Thoracic aorta (tissue), 2 donors: ENCODE measurements at regions not wholly inside any gene's neighbourhood (a gene's known extent, or its start where the extent isn't known, plus 50 kb on each side); places are given as distances from the start of the nearest gene placed in this dataset.

Experiments used
- ATAC-seq: fragments of 150-250 bp; one replicate; pipeline ENCODE4 v1.8.0; 2017; ENCODE audit warnings: low read depth; ENCODE audit not compliant: insufficient number of reproducible peaks, low FRiP score
- DNase-seq: peaks from one replicate; pipeline ENCODE4 v3.0.0-alpha.2; 2020; ENCODE audit warnings: low spot score
- H3K27ac ChIP-seq, 2 donors: fragments of 200-600 bp; sonication (generic); 1 replicate in 1 of 2; 2 replicates in 1 of 2; pipeline ENCODE4 v1.5.1; 2016; ENCODE audit warnings: mild to moderate bottlenecking in 2 of 2, moderate library complexity in 2 of 2
- H3K27me3 ChIP-seq: fragments of 200-600 bp; sonication (generic); replicated peaks from 2 replicates; pipeline ENCODE4 v1.6.0; 2016; ENCODE audit warnings: mild to moderate bottlenecking; ENCODE audit not compliant: insufficient read depth
- H3K36me3 ChIP-seq: fragments of 200-600 bp; sonication (generic); one replicate; pipeline ENCODE4 v1.5.1; 2016
- H3K4me1 ChIP-seq, 2 donors: fragments of 200-600 bp; sonication (generic); 1 replicate in 1 of 2; 2 replicates in 1 of 2; pipeline versions ENCODE4 v1.5.1 to v1.6.0; 2016; ENCODE audit warnings: low read depth in 2 of 2, mild to moderate bottlenecking in 1 of 2; ENCODE audit not compliant: control insufficient read depth in 1 of 2
- H3K4me3 ChIP-seq: fragments of 200-600 bp; sonication (generic); 2 replicates; pipeline ENCODE4 v1.5.1; 2016; ENCODE audit warnings: mild to moderate bottlenecking
- H3K9me3 ChIP-seq: fragments of 200-600 bp; sonication (generic); 2 replicates; pipeline ENCODE4 v1.5.1; 2016
- TF ChIP-seq, protein P1 (sequence below): fragments of 200-600 bp; sonication (generic); IDR thresholded peaks from one replicate; pipeline ENCODE4 v1.5.1; 2019; ENCODE audit warnings: antibody characterized with exemption

DNA sequence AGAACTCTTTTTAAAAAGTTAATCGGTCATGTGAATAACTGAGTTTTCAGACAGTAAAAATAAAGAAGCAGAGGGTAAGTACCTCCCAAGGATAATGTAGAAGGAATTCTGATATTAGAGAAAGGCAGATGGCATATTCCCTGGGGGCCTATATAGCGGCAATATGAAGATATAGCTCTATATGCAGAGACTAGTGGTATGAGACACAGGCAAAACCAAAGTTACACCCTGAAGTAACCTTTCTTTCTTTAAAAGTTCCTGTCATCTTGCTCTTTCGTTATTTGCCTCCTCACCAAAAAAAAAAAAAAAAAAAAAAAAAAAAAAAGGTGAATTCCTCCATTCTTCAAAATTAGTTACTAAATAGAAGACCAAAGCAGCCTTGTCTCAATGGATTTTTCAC, 76.2 kb upstream of the ARHGAP32 start:
- Histone ChIP-seq H3K4me3 (no peak overlapping the region), H3K9me3 (no peaks in the 10 kb centered on the region), H3K36me3 (no peaks in the 10 kb centered on the region), H3K27me3 (no peaks in the 10 kb centered on the region), H3K4me1 (no peaks in the 10 kb centered on the region), H3K27ac (no peak overlapping the region)
- TF ChIP-seq, protein P1, sequence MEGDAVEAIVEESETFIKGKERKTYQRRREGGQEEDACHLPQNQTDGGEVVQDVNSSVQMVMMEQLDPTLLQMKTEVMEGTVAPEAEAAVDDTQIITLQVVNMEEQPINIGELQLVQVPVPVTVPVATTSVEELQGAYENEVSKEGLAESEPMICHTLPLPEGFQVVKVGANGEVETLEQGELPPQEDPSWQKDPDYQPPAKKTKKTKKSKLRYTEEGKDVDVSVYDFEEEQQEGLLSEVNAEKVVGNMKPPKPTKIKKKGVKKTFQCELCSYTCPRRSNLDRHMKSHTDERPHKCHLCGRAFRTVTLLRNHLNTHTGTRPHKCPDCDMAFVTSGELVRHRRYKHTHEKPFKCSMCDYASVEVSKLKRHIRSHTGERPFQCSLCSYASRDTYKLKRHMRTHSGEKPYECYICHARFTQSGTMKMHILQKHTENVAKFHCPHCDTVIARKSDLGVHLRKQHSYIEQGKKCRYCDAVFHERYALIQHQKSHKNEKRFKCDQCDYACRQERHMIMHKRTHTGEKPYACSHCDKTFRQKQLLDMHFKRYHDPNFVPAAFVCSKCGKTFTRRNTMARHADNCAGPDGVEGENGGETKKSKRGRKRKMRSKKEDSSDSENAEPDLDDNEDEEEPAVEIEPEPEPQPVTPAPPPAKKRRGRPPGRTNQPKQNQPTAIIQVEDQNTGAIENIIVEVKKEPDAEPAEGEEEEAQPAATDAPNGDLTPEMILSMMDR, result no peak
- DNase-seq (no peak), ATAC-seq (no peak)

DNA sequence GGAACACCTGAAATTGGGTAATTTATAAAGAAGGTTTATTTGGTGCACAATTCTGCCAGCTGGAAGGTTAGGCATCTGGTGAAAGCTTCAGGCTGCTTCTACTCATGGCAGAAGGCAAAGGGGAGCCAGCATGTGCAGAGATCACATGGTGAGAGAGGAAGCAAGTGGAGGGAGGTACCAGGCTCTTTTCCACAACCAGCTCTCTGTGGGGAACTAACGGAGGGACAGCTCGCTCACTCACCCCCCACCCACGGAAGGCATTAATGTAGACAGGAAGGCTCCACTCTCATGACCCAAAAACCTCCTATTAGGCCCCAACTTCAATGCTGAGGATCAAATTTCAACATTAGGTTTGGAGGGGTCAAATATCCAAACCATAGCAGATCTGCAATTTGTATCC, 75.6 kb upstream of the ARHGAP32 start:
- Histone ChIP-seq H3K36me3 (no peaks in the 10 kb centered on the region), H3K4me1 (peaks cover under 1 to 3% of the 10 kb centered on the region in 2 donors), H3K9me3 (no peaks in the 10 kb centered on the region), H3K27me3 (no peaks in the 10 kb centered on the region), H3K4me3 (no peak overlapping the region), H3K27ac (no peak overlapping the region)
- ATAC-seq (no peak), DNase-seq (no peak)
- TF ChIP-seq, protein P1, result no peak

DNA sequence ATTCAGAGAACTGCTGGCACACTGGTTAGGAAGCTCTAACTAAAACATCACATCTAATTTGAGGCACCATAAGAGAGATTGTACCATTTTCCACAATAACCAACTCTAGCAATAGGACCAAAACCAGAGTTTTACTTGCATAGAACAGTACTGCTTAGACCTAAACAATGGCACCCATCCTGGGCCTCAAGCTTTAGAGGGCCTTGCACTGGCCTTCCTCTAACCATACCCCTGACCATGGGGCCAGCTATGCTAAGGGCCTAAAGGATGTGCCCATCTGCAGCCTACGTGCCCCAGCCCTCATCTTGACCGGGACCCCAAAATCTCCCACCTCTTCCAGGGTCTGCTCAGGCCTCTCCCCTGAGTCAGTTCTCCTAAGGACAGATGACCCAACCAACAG, 74.4 kb upstream of the ARHGAP32 start:
- no peak overlapping the region for H3K27ac ChIP-seq
- no peaks in the 10 kb centered on the region for H3K9me3 ChIP-seq
- H3K36me3 ChIP-seq, result no peaks in the 10 kb centered on the region
- DNase-seq (no peak), ATAC-seq (no peak)
- no peaks in the 10 kb centered on the region for H3K27me3 ChIP-seq
- TF ChIP-seq, protein P1, result no peak
- H3K4me3 ChIP-seq, result no peak overlapping the region
- H3K4me1 ChIP-seq, result peaks cover 12 to 14% of the 10 kb centered on the region in 2 donors

DNA sequence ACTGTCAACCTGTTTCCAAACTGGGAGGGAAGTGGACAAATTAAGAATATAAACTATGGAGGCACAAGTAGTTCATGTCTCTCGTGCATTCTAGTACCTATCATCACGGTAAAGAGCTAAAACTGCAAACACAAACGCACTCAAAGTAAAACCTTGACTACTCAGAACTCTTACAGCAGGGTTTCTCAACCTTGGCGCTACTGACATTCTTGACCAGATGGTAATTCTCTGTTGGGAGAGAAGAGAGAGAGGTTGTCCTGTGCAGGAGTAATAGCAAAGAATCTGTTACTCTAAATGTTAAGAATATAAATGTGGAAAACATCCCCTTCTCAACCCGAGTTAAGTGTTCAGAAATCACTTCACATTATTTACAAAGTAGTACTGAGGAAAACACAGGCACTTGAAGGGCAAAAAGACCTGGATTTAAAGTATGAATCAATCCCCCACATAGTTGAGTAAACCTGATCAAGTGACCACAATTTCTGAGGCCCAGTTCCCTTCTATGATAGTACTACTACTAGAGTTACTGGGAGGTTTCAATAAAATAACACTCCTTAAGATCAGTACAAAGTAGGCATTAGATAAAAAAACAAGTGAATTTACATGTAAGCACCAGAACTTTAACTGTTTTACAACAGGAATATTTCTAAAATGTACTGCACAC, 73.1 kb upstream of the ARHGAP32 start:
- Histone ChIP-seq H3K9me3 (no peaks in the 10 kb centered on the region), H3K4me1 (peaks cover 22% of the 10 kb centered on the region in 2 donors), H3K36me3 (no peaks in the 10 kb centered on the region), H3K4me3 (no peak overlapping the region), H3K27ac (no peak overlapping the region), H3K27me3 (no peaks in the 10 kb centered on the region)
- TF ChIP-seq, protein P1, result no peak
- ATAC-seq, result no peak
- DNase-seq, result no peak

DNA sequence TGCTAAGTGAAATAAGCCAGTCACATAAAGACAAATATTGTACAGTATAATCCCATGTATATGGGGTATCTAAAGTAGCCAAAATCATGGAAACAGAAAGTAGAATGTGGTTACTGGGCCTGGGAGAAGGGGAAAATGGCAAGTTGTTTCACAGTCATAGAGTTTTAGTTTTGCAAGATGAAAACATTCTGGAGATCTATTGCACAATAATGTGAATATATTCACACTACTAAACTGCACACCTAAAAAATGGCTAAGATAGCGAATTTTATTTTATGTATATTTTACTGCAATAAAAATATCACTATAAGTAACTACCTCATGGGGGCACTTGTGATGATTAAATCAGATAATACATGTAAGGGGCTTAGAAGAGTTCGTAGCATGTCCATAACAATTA, 72.0 kb upstream of the ARHGAP32 start:
- no peak overlapping the region for H3K4me3 ChIP-seq
- ATAC-seq (no peak), DNase-seq (no peak)
- H3K27me3 ChIP-seq, result no peaks in the 10 kb centered on the region
- H3K4me1 ChIP-seq, result peaks cover 22% of the 10 kb centered on the region in 2 donors
- no peaks in the 10 kb centered on the region for H3K36me3 ChIP-seq
- H3K27ac ChIP-seq, result no peak overlapping the region
- TF ChIP-seq, protein P1, result no peak
- no peaks in the 10 kb centered on the region for H3K9me3 ChIP-seq
